ENCODE measurements at regions not wholly inside any gene's neighbourhood (a gene's known extent, or its start where the extent isn't known, plus 50 kb on each side); places are given as distances from the start of the nearest gene placed in this dataset.
"Not testable (repeated sequence)": the region's sequence is repeated elsewhere in the genome, so short reads cannot be mapped to it uniquely, and the experiment has no call there.

DNA sequence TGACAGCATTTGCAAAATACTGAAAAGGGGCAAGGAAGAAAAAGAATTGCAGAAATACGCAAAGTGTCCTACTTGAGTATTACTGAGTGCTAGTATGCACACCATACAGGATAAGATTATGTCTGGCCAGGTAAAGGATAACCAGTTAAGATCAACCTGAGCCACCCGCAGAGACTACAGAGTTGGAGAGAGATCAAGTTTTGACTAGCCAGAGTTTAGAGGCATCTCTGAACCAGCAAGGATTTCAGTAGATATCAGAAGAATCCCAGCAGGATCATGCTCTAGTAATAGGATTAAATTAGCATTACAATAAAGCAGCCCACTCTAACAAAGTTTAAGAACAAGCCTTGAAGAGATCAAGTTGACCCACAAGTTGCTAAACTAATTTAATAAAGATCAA lies 232.7 kb upstream of the HSFY2 start:
- H3K4me3 ChIP-seq (ENCODE audit: low read depth, low read length): no peak overlapping the region
- no peak for TF ChIP-seq CTCF (IDR thresholded peaks at IDR 0.05; ENCODE audit: insufficient read depth, low read depth, low read length)
- DNase-seq (ENCODE audit: low read depth): no peak

DNA sequence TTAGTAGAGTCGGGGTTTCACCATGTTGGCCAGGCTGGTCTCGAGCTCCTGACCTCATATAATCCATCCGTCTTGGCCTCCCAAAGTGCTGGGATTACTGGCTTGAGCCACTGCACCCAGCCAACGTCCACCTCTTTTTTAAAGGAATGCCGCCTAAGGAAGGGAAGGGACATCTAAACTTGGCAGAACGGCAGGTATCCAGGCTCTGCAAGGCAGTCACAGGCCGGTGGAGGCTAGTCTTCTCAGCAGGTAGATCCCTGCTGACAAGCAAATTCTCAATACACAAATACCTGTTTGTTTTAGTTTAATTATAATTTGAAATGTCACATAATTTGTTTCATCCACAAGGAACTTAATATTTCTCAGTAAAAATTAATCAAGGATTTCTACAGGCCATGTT lies 232.0 kb upstream of the HSFY2 start:
- DNase-seq (ENCODE audit: low read depth): no peak
- TF ChIP-seq CTCF (IDR thresholded peaks at IDR 0.05; ENCODE audit: insufficient read depth, low read depth, low read length): no peak
- no peak overlapping the region for H3K4me3 ChIP-seq (ENCODE audit: low read depth, low read length)

DNA sequence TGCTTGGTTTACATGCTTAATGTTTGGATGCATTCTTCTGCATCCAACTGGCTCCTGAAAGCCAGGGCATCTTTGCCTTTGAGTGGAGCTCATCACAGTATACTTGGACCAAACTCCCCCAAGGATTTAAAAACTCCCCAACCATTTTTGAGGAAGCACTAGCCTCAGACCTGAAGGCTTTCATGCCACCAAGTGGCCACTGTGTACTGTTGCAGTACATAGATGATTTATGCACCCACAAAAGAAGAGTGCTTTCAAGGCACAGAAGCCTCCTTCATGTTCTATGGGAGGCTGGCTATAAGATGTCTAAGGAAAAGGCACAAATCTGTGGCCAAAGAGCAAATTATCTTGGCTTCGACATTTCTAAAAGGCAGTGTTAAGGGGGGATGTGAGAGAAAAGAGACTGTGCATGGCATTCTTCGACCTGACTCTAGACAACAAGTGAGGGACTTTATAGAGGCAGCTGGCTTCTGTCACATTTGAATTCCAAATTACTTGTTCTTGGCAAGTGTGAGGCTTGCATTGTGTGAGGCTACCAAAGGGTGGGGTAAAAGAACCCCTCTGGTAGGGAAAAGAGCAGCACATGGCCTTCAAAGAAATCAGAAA lies 224.2 kb upstream of the HSFY2 start:
- no peak for TF ChIP-seq CTCF (IDR thresholded peaks at IDR 0.05; ENCODE audit: insufficient read depth, low read depth, low read length)
- DNase-seq (ENCODE audit: low read depth): no peak
- no peak overlapping the region for H3K4me3 ChIP-seq (ENCODE audit: low read depth, low read length)

GRCh38 chrY:18993480-18993879 lies 219.9 kb upstream of the HSFY2 start:
- H3K4me3 ChIP-seq (ENCODE audit: low read depth, low read length): no peak overlapping the region
- no peak for DNase-seq (ENCODE audit: low read depth)
- TF ChIP-seq CTCF (IDR thresholded peaks at IDR 0.05; ENCODE audit: insufficient read depth, low read depth, low read length): no peak

GRCh38 chrY:18992684-18993083 lies 219.1 kb upstream of the HSFY2 start:
- H3K4me3 ChIP-seq (ENCODE audit: low read depth, low read length); DNase-seq (ENCODE audit: low read depth): not testable (repeated sequence)

GRCh38 chrY:18989356-18989755 lies 215.8 kb upstream of the HSFY2 start:
- no peak overlapping the region for H3K4me3 ChIP-seq (ENCODE audit: low read depth, low read length)
- no peak for TF ChIP-seq CTCF (IDR thresholded peaks at IDR 0.05; ENCODE audit: insufficient read depth, low read depth, low read length)
- DNase-seq (ENCODE audit: low read depth): no peak

- DNase-seq (ENCODE audit: low read depth): no peak
- TF ChIP-seq CTCF (IDR thresholded peaks at IDR 0.05; ENCODE audit: insufficient read depth, low read depth, low read length): no peak
- H3K4me3 ChIP-seq (ENCODE audit: low read depth, low read length): no peak overlapping the region
Observed at GRCh38 chrY:18966001-18966400, 192.5 kb upstream of the HSFY2 start.

Data from fibroblast of villous mesenchyme (primary cell).